CD4-positive, alpha-beta T cell treated with Interleukin-4 for 1 hour (primary cell): ENCODE measurements at regions not wholly inside any gene's neighbourhood (a gene's known extent, or its start where the extent isn't known, plus 50 kb on each side); places are given as distances from the start of the nearest gene placed in this dataset.

ENCODE experiments used
- DNase-seq, 2 donors: peaks; one replicate each; pipeline ENCODE4 v3.0.0-alpha.2; 2020 to 2022

DNA sequence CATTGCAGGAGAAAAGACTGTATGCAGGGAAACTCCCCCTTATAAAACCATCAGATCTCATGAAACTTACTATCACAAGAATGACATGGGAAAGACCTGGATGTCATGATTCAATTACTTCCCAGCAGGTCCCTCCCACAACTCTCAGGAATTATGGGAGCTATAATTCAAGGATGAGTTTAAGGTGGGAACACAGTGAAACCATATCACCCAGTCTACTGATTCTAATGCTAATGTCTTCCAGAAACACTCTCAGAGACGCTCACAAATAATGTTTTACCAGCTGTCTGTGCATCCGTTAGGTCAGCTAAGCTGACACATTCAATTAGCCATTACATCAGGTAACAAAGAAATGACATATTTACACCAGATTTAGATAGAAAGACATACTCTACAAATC, 637.9 kb downstream of the NLGN4Y start:
- no peak for DNase-seq

DNA sequence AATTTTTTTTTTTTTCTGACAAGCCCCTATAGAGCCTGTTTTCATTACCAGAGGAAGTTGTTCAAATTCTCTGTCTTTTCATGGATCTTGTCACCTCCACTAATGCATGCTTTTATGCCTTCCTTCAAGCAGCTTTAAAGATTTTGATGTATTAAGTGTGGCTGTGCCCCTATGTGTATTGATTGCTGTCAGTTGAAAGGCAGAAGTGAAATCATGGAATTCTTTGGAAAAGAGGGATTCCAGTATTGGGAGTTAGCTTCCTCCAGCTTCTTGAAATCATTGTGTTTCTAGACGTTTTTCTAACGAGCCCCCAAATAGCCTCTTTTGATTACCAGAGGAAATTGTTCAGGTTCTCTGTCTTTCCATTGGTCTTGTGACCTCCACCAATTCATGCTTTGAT, 655.6 kb downstream of the NLGN4Y start:
- DNase-seq = no peak

DNA sequence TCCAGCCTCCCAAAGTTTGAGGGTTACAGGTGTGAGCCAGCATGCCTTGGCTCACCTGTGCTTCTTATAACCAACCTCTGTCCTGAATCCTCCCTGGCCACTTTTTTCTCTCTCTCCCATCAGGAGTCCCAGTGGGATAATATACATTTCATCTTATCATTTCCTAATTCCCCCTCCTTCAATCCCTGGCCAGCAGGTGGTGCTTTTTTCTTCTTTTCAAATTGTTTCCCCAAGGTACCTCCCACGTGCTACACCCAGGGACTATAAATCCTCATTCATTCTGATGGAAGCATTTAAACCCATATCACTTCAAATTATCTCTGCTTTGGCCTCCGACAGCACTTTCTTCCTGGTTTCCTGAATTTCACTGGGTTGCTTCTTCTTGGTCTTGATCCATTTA, 704.7 kb downstream of the NLGN4Y start:
- no peak for DNase-seq

DNA sequence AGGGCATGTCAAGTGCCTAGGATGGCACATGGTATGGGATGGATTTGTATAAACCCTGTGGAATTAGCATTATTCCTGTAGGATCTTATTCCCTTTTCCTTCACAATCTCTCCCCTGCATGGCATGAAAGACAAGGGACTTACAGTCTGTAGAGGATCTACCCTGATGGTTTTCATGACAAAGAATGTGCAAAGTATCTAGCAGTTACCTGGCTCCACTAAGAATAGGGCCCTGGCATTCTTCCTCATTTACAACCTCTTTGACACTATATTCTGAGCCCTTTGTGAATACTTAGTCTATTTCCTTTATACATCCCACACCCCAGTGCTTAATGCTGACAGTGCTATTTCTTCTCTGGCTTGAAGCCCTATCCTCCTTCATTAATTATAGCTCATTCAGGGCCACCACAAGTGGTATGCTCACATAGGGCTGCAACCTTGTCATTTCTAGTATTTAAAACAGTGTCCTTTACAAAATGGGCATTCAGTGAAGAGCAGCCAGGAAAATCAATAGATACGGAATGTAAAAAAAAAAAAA, 715.3 kb downstream of the NLGN4Y start:
- no peak for DNase-seq

DNA sequence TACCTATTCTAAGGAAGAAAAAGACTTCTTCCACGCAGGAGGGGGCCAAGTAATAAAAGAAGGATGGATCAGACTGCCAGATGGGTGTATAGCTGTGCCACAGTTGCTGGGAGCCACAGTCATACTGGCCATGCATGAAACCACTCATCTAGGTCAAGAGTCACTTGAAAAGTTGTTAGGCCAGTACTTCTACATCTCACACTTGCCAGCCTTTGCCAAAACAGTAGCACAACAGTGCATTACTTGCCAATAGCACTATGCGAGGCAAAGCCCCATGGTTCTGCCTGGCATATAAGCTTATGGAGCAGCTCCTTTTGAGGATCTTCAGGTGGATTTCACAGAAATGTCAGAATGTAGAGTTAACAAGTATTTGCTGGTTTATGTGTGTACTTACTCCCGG, 735.0 kb downstream of the NLGN4Y start:
- DNase-seq = no peak

DNA sequence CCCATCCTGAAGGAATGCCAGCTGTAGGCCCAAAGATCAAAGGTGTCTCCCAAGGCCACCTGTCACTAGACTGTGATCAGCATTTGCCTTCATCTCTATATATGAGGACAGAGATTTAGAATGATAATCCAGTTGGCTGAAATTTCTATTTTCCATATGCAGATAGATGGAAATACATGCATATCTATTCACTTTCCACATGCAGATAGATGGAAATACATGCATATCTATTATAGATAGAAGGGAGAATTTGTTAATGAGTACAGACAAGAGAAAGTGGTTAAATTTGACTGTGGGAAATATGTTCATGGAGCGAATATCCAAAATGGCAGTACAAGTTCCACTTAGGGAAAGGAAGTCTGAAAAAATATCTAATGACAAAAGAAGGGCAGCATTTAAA, 762.2 kb downstream of the NLGN4Y start:
- DNase-seq = no peak

DNA sequence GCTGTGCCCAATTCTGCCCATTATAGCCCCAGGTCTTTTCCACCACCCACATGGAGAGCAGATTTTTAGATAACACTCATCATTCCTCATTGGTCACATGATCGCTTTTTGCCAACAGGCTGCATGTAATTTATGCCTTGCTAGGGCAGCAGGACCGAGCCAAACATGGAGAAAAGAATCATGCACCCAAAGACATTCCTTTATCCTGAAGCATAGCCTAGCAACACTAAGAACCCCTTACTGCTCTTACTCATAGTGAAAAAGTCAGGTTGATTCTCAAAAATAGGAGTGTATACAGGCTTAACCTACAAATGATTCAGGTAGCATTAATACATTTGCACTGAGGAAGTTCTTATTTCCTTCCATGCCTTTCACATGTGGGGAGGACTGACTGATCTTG, 765.5 kb downstream of the NLGN4Y start:
- DNase-seq = no peak

DNA sequence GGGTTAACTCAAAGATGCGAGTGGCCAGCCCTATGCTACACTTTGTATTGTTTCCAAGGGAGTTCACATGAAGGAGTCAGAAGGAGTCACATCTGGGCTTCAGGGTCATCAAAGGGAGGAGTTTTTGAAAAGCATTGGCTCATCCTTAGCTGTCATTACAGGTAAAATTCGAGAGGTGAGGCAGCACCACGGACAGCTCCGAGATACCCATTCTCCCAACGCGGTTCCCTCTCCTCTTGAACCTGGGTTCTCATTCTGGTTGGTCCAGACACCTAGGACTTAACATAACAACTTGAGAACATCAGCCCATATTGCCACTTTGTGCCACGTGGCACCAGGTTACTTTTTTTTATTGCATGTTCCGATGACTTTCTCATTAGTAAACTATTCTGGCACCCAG, 768.6 kb downstream of the NLGN4Y start:
- no peak for DNase-seq

DNA sequence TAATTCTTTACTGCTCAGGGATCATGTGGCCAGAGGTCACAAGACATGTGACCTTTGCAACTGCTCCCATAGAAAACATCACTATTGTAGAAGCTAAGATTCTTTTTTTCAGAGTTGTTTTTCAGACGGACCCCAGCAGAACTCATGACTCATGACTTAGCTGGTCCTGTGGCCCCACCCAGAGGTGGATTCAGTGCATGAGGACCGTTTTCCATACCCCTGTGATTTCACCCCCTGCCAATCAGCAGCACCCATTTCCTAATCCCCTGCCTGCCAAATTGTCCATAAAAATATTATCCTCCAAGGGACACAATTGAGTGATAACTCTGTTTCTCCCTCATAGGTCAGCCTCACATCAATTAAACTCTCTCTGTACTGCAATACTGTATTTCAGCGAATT, 777.5 kb downstream of the NLGN4Y start:
- DNase-seq = no peak

DNA sequence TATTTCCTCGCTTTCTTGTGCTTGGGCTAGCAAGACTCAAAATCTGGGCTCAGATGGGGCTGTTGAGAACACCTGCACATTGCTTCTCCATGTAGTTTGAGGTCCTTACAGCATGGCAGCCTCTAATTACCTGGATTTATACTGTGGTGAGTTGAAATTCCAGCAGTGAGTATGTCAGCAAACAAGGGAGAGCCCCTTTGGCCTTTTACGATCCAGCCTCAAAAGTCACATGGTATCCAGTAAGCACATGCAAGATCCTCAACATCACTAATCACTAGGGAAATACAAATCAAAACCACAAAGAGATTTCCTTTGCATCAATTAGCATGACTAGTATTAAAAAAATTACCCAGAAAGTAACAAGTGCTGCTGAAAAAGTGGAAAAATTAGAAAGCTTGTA, 787.8 kb downstream of the NLGN4Y start:
- DNase-seq = no peak

DNA sequence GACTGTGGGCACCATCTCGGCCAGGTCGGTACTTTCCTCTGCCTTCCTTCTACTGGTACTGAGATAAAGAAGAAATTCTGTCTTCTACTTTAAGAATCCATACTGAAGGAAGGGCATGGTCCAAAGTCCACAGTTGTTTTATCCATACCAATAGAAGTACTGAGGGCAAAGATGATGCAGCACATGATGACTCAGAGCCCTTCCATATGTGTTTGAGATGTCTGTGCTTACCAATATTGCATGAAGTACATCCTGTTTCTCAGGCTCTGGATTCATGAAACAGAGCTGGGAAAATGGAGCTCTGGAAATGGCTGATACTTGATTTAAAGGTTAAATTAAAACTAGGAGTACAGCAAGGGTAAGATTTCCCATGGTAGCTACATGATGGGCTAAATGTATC, 799.9 kb downstream of the NLGN4Y start:
- no peak for DNase-seq

DNA sequence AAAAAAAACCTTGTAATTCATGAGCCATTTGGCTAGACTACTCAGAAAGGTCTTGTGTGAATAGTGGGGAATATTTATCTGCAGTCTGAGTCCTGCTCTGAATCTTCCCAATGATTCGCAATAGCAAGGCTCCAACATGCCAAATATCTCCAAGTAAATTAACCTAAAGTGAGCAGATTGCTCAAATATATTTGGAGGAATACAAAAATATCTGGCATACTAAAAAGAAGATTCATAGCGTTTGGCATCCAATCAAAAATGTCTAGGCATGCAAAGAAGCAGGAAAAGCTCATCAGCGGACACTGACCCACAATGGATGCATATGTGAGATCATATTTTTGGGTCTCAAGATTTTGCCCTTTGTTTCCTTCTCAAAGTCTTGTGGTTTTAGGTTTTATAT, 800.9 kb downstream of the NLGN4Y start:
- DNase-seq = no peak

DNA sequence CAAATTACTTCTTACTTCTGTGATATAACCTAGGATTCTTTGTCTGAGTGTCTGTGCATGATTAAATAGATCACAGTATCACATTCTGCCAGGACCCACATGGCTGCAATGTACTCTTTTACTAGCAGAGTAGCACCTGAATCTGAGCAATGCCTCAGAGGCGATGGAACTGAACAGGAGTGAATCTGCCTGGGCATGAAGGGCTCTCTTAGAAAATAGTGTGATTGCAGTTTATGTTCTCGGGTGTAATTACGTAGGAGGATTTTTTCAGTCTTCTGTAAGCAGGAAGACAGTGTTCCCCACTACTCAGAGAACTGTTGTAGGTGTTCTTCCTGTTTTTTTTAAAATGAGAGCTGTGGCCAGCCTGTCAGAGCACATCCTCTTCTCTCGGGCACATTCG, 802.3 kb downstream of the NLGN4Y start:
- DNase-seq = no peak

DNA sequence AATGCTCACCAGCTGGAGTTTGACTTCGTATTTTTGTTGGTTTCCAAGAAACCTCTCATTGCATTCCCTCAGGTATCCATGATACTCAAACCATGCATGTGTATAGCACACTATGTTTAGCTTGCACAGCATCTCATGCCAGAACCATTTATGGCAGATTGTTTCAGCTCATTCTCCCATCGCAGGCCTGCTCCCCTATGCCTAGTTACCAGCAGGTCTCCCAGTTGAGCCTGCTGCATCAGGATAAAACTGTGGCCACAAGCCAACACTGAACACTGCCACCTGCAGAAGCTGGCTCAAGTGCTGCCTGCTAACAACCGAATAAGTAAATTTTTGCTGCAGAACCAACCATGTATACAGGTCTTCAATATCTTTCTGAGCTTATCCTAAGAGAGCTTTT, 804.5 kb downstream of the NLGN4Y start:
- no peak for DNase-seq

DNA sequence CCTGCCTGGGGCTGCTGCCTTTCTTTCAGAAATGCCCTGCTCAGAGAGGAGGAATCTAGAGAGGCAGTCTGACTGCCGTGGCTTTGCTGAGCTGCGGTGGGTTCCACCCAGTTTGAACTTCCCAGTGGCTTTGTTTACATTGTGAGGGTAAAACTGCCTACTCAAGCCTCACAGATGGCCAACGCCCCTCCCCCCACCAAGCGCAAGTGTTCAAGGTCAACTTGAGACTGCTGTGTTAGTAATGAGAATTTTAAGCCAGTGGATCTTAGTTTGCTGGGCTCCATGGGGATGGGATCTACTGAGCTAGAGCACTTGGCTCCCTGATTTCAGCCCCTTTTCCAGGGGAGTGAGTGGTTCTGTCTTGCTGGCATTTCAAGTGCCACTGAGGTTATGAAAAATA, 819.2 kb downstream of the NLGN4Y start:
- no peak for DNase-seq

DNA sequence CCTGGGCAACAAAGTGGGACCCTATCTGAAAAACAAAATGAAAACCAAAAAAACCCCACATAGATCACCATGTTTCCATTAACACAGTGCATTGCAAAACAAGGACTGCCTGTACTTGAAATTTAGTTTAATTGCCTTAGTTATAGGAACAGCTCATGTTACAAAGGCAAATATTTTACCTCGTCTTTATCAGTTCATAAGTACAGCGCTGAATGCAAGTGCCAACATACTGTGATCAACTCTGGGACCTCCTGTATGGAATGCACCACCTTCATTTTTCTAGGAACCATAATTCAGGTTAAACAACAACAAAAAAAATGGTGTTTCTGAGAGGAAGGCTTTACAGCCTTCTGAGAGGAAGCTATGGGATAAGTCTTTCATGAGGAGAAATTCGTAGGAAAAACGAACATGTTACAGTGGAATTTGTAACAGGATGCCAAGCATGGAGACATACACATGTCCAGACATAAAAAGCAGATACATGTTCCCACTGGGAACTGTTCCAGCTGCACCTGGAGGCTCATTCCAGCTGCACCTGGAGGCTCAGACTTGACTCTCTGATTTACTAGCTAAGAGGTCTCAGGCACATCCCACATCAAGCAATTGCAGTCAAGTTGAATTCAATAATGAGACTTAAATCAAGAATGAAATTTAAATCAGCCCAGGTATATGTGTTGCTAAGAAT, 821.3 kb downstream of the NLGN4Y start:
- DNase-seq = no peak

DNA sequence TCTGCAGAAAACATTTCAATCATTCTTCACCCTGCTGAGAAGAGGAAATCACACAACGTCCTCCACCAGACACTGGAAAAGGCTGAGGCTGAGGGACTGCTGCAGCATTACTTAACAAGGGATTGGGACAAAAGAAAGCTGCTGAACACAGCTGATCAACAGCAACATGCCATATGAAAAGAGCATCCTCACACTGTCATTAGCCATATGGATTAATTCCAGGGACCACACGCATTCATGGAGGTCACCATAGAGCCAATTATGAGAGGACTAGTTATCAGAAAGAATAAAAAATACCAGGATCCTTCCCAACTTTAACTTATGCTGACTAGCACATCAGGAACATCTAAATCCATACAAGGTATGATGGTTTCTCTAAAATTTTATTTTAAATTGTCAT, 825.0 kb downstream of the NLGN4Y start:
- no peak for DNase-seq

DNA sequence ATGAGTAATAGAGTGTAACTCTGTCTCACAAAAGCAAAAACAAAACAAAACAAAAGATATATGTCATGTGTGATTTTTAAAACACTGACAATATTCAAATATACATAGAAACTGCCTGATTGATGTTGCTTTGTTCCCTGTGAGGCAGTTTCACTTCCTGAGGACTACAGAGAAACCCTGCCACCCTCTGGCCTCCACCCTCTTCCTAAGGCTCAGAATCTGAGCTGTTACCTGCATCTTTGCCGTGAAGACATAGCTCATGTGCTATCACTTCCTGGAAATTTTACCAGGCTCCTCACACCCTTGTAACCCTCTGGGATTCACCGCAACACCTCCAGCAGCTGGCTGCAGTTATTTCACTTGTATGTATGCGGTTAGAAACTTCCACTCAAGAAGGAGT, 831.0 kb downstream of the NLGN4Y start:
- DNase-seq = peak; percentile 11

DNA sequence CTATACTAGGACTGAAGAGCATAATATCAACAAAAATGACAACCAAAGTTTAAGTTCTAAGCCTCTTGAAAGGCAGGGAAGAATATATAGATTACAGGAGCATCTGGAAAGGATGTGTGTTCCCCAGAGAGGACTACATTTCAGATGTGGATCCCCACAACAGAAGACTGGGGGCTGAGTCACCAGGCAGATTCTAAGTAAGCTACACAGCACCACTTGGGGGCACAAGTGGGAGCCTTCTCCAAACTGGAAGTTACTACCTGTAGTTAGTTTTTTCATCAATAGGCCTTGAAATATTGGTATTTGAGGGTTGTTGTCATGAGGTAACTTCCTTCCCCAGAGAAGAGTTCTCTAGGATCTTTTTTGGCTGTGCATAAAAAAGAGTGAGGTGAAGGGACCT, 836.1 kb downstream of the NLGN4Y start:
- no peak for DNase-seq

DNA sequence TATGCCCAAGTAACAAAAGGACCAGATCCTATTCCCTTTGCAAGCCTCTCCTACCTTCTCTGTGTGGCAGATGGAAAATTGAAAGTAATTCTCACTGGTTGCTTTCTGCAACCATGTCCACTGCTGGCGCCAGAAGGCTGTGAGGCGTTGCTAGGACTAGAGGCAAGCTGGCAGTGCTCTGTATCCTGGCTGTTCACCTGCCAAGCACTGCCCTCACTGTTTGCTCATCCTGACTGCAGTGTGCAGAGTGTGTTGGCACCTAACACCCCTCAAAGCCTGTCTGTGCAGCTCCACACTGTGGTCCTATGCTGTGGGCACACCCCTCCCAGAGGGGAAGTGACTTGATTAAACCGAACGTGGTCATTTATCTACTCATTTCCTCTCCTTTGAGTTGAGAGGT, 840.7 kb downstream of the NLGN4Y start:
- DNase-seq = no peak

DNA sequence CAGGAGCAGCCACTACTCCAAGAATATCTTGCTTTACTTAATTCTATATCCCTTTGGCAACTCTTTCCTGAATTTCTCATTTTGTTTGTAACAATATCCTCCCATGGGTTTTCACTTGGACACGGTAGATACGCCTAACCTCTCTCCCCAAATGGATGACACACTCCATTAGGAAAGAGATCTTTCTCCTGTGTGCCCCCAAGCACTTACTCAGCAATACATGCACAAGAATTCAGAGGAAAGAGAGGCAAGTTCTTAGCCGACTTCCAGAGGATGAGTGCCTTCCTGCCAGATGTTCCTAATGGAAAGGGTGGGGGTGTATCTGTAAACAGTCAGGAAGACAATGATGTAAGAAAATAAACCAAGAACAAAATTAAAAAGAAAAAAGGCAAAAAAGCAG, 844.5 kb downstream of the NLGN4Y start:
- DNase-seq = no peak

DNA sequence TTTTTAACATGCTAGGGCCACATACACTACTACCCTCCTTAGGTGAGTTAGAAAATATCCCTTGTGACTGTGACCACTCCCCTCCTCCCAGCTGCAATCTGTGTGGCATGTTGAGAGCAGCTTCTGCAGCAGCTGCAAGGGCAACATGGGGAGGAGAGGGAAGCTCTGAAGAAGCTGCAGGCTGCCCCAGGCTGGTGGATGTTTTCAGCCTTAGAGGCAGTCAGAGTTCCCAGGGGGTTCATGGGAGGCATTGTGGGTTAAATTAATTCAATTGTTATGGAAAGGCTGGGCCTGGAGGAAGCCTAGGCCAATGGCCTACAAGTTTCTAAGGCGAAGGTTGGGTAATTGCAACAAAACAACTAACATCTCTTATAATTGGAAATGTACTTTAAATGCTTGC, 860.8 kb downstream of the NLGN4Y start:
- no peak for DNase-seq

DNA sequence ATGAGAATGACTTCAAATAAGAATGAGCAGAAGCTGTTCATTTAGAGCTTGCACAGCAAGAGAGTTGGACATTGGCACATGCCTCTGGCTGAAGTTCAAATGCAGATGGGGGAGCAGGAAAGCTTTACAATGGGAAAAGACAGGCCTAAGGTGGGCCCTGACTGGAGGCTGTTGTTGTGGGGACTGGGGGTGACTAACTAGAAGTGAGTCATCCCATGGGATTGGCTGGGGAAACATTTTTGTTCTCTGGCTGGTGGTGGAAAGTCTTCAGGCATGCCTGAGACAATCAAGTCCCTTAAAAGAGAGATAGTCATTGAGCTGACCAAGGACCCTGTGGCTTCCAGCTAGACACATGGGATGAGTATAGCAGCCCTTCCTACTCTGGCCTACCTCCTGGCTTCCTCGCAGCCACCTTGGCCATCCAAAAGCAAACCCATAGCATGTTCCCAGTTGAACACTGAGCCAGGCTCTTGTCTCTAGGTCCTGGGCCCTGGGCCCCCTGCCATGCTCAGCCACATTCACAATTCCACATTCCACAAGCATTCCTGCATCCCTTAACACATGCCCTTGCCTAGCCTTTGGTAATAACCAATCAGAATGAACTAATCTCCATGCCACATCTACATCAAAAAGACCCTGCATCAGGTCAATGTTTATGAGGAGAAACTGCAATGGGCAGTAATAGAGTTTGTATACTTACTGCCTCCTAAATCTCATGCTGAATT, 873.4 kb downstream of the NLGN4Y start:
- no peak for DNase-seq

DNA sequence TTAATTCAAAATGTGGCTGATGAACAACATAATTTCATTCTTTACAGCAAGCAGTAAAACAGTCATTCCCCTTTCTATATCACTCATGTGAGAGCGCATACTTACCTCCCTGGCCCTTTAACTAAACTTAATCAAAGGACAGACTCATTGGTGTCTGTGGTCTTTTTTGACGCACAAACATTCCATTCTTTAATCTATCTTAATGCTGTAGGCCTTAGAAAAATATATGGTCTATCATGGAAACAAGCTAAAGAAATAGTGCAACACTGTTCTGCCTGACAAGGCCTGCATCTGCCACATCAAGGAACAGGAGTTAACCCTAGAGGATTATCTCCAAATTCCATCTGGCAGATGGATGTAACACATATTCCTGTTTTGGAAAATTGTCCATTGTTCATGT, 878.1 kb downstream of the NLGN4Y start:
- no peak for DNase-seq

DNA sequence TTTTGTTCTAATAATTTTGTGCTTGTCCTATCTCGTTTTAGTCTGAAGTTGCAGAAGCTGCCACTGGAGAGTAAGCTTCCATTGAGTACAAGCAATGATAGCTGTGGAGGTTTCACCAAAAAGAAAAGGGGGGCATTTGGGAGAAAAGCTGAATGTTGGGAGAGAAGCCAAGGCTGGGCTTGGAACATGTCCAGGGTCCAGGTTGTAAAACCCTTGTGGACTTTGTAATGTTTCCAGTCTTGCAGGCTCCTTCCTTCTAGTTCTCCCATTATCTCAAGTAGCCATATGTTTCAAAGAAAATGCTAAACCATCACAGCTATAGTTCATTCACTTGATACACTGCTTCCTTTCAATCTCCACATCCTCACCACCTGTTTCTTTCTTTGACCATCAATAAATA, 880.2 kb downstream of the NLGN4Y start:
- DNase-seq = no peak
